ENCODE measurements at regions not wholly inside any gene's neighbourhood (a gene's known extent, or its start where the extent isn't known, plus 50 kb on each side); places are given as distances from the start of the nearest gene placed in this dataset.

DNA sequence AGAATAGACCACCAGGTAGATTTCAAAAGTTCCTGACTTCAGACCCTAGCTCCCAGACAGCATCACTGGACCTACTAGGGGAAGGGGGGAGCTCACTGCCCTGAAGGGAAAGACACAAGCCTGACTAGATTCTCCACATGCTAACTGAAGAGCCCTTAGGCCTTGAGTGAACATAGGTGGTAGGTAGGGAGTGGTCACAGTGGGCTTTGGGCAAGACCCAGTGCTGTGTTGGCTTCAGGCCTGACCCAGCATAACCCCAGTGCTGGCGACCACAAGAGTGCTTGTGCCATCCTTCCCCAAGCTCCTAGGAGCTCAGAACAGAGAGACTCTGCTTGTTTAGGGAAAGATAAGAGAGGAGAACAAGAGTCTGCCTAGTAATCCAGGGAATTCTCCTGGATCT lies 51.1 kb upstream of the ACADM start:
- H3K79me2 ChIP-seq (replicated peaks; ENCODE audit: insufficient read depth) = no peaks in the 10 kb centered on the region
- no peaks in the 10 kb centered on the region for H3F3A ChIP-seq (replicated peaks; ENCODE audit: low read depth)
- H3K27ac Mint-ChIP-seq = peak overlapping the region; percentile 94; the same call in 1 of the 2 replicates
- no peak overlapping the region for H3K4me3 ChIP-seq
- no peak overlapping the region for H2AFZ ChIP-seq
- no peaks in the 10 kb centered on the region for H3K36me3 ChIP-seq (ENCODE audit: insufficient read depth)
- no peak overlapping the region for H3K4me2 ChIP-seq
- H3K27me3 ChIP-seq (ENCODE audit: insufficient read depth) = no peaks in the 10 kb centered on the region
- H3K9me2 ChIP-seq (ENCODE audit: insufficient read depth) = peaks cover 16% of the 10 kb centered on the region
- no peak overlapping the region for H3K27ac ChIP-seq (ENCODE audit: low read depth)
- no peak overlapping the region for H3K4me3 Mint-ChIP-seq
- peaks cover 29% of the 10 kb centered on the region for H3K4me1 Mint-ChIP-seq
- ATAC-seq = no peak
- H3K9me3 Mint-ChIP-seq = peaks cover 7% of the 10 kb centered on the region; the same call in 2 of the 3 replicates
- H4K20me1 ChIP-seq (replicated peaks; ENCODE audit: insufficient read depth) = no peaks in the 10 kb centered on the region
- DNase-seq (ENCODE audit: low spot score) = no peak
- peaks cover 23% of the 10 kb centered on the region for H3K4me1 ChIP-seq (ENCODE audit: insufficient read depth)
- peaks cover 10% of the 10 kb centered on the region; the same call in 2 of the 3 replicates for H3K36me3 Mint-ChIP-seq (ENCODE audit: low read depth)
- TF ChIP-seq ZNF462 (CRISPR knock-in tag; IDR thresholded peaks at IDR 0.05) (no peak), CREB1 (CRISPR knock-in tag; IDR thresholded peaks at IDR 0.05; ENCODE audit: low read depth) (no peak), NANOG (IDR thresholded peaks at IDR 0.05; ENCODE audit: borderline replicate concordance) (no peak), EZH2 (IDR thresholded peaks at IDR 0.05; ENCODE audit: low read depth, unreplicated experiment) (no peak)
- peaks cover 4% of the 10 kb centered on the region for H3K27me3 Mint-ChIP-seq (ENCODE audit: insufficient read depth, low read depth, poor library complexity)

DNA sequence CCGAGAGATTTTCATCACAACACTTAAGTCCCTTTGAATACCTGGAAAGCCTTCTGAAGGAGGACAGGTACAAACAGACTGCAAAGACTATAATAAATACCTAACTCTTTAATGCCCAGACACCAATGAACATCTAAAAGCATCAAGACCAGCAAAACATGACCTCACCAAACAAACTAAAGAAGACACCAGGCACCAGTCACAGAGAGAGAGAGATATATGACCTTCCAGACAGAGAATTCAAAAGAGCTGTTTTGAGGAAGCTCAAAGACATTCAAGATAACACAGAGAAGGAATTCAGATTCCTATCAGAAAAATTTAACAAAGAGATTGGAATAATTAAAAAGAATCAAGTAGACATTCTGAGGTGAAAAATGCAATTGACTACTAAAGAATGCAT lies 50.6 kb upstream of the ACADM start:
- no peak overlapping the region for H3K4me3 ChIP-seq
- Mint-ChIP-seq H3K36me3 (ENCODE audit: low read depth) (peaks cover 10% of the 10 kb centered on the region; the same call in 2 of the 3 replicates), H3K4me3 (no peak overlapping the region), H3K27ac (no peak overlapping the region), H3K4me1 (peaks cover 31% of the 10 kb centered on the region), H3K27me3 (ENCODE audit: insufficient read depth, low read depth, poor library complexity) (peaks cover 4% of the 10 kb centered on the region), H3K9me3 (peaks cover 10% of the 10 kb centered on the region)
- no peaks in the 10 kb centered on the region for H3K27me3 ChIP-seq (ENCODE audit: insufficient read depth)
- no peaks in the 10 kb centered on the region for H3K79me2 ChIP-seq (replicated peaks; ENCODE audit: insufficient read depth)
- H4K20me1 ChIP-seq (replicated peaks; ENCODE audit: insufficient read depth) = no peaks in the 10 kb centered on the region
- no peaks in the 10 kb centered on the region for H3F3A ChIP-seq (replicated peaks; ENCODE audit: low read depth)
- no peak for DNase-seq (ENCODE audit: low spot score)
- no peak for ATAC-seq
- H3K9me2 ChIP-seq (ENCODE audit: insufficient read depth) = peaks cover 16% of the 10 kb centered on the region
- H3K27ac ChIP-seq (ENCODE audit: low read depth) = no peak overlapping the region
- H3K4me2 ChIP-seq = no peak overlapping the region
- H3K4me1 ChIP-seq (ENCODE audit: insufficient read depth) = peaks cover 23% of the 10 kb centered on the region
- H2AFZ ChIP-seq = no peak overlapping the region
- H3K36me3 ChIP-seq (ENCODE audit: insufficient read depth) = no peaks in the 10 kb centered on the region
- TF ChIP-seq ZNF114 (CRISPR knock-in tag; IDR thresholded peaks at IDR 0.05) = no peak
- no peak for TF ChIP-seq ZNF462 (CRISPR knock-in tag; IDR thresholded peaks at IDR 0.05)
- no peak for TF ChIP-seq JUNB (IDR thresholded peaks at IDR 0.05; ENCODE audit: unreplicated experiment)
- TF ChIP-seq POLR2AphosphoS5 (IDR thresholded peaks at IDR 0.05; ENCODE audit: low read depth) = no peak
- TF ChIP-seq NANOG (IDR thresholded peaks at IDR 0.05; ENCODE audit: borderline replicate concordance) = no peak

Data from GM23338 (cell line).